NCI-H2171 treated with DMSO at 0.1 percent for 48 hours (cell line): ENCODE measurements at regions not wholly inside any gene's neighbourhood (a gene's known extent, or its start where the extent isn't known, plus 50 kb on each side); places are given as distances from the start of the nearest gene placed in this dataset.

Experiments used
- DNase-seq: peaks from one replicate; lab custom pipeline; 2025; lab: John Stamatoyannopoulos, UW

DNA sequence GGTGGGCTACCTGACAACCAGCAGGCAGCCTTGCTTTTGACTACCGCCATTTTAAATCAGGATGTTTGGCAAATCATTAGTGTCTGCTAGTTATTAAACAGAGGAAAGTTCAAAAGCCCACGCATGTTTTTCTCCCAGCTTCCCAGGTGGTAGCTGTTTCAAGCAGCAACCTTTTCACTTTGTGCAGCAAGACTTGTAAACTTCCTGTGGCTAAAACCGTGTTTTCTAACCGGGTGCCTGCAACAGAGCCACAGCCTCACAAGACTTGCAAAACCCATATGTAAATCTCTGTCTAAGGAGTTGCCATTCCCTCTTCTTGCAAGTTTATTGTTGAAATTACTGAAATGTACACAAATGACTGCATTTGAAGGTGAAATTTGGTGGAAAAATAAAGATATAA lies 633.1 kb downstream of the BCL11A start:
- no peak for DNase-seq

- no peak for DNase-seq
These were observed 633.9 kb downstream of the BCL11A start for GRCh38 chr2:59919579-59919978.

- DNase-seq: no peak
These were observed 641.4 kb downstream of the BCL11A start for GRCh38 chr2:59912042-59912441.

DNA sequence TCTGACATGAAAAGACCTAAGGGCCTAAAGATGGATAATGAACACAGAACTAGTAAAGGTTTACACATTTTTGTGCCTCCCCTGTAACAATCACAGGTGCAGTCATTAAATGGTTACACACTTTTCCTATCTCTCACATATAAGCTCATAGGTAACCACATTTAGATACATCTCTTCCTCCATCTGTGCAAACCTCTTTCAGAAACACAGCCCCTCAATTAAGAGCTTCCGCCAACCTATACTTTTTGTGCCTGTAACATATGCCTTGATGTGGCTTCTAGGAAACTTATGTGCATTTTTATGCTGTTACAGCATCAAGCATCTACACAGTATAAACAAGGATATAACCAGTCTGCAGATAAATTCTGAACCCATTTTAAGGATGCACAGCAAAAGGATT lies 643.3 kb downstream of the BCL11A start:
- DNase-seq: no peak

GRCh38 chr2:59909147-59909546 lies 644.3 kb downstream of the BCL11A start:
- no peak for DNase-seq

- DNase-seq: no peak
These were observed 647.7 kb downstream of the BCL11A start for GRCh38 chr2:59905731-59906130.

GRCh38 chr2:59903994-59904544 lies 649.4 kb downstream of the BCL11A start:
- DNase-seq: no peak

- DNase-seq: no peak
These were observed 652.6 kb downstream of the BCL11A start for GRCh38 chr2:59900728-59901452.

DNA sequence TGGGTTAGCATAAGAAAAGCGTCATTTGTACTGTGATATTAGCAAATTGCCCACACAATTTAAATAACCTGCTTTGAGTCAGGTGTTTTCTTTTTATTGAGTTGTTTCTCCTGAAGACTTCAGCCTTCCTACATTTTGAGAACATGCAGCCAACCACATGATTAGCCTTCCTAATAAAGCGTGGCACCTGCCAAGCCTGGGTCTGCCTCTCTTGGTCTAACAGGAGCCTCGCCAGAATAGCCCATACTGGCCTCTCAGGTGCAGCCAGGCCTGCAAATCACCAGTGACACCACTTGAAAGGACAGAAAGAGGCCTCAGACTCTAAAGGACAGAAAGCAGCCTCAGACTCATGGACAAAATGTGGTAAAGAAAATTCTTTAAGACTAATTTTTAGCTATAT lies 653.8 kb downstream of the BCL11A start:
- no peak for DNase-seq

DNA sequence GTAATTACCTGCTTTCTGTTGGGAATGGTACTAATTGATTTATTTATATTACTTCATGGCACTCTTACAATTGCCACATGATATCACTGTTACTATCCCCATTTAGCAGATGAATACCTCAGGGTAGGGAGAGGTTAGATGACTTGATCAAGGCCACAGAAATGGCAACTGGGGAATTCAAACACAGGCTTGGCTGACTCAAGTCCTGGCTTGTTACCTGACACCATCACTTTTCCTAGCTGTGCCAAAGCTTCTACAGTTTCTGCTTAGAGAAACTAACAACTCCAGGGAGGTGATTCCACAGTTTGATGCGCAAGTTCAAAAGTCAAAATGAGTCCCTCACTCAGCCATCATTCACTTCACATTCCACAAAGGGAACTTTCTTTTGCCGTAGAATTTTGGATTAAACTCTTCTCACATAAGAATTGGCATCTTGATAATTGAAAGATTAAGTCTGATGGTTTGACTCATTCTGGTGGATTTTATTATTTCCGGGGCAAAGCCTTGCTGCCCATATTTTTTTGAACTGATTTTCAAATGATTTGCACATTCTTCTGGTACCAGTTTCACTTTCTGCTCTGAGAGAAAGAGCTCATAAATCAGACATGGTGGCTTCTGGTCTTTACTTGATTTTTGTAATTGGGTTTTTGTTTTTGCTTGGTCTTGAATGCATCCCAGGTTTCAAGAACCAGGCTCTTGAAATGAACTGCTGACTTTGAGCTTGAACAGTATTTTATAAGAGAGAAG lies 656.8 kb downstream of the BCL11A start:
- DNase-seq: peak; percentile 33

DNA sequence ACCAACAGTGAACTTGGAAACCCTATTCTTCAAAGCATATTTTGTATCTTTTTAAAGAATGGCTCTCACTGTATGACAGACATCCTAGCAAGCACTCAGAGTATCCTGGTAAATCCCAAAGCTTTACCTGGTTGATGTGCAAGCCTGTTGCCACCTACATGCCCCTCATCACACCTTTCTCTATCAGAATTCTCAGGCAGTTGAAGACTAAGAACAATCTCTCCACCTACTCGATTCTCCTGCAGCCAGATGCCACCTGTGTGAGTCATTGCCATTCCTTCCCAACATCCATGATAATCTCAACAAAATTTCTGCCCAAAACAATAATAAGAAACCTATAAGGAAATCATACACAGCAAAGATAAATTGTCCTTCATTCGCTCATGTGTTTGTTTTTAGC lies 659.8 kb downstream of the BCL11A start:
- DNase-seq: no peak

- DNase-seq: no peak
These were observed 661.1 kb downstream of the BCL11A start for GRCh38 chr2:59892398-59892797.

- no peak for DNase-seq
These were observed 664.1 kb downstream of the BCL11A start for GRCh38 chr2:59889305-59889704.

DNA sequence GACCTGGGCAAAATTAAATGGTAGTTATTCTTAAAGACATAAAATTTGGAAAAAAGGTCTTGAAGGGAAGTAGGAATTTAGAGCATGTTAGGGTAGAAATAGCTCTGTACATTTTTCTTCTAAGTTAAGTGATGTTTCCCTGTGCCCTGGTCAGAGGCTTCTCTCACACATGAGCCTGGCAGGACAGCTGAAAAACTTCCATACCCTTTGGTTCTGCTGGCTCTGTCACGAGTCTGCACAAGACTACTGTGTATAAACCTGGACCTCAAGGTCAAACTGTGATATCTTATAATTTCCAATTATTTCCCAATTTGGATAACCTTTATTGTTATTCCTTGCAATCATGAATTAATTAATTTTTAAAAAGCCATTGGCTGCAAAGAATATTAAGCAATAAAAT lies 664.7 kb downstream of the BCL11A start:
- DNase-seq: no peak

DNA sequence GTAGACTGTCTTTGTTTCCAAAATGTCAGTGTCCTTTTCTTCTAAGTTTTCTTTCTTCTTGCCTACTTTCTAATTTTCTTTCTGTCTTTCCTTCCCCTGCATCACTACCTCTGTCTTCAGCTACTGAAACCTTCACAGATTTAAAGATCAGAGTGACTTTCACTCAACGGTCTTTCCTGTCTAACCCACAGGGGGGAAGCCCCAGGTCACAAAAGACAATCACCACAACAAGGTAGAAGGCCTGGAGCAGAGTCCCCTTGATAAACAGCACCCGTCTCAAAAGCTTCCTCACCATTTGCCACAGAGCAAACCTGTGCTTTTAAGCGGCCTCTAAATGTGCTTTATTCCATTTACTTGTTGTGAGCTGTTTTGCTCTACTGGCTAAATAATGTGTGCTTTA lies 665.4 kb downstream of the BCL11A start:
- no peak for DNase-seq

DNA sequence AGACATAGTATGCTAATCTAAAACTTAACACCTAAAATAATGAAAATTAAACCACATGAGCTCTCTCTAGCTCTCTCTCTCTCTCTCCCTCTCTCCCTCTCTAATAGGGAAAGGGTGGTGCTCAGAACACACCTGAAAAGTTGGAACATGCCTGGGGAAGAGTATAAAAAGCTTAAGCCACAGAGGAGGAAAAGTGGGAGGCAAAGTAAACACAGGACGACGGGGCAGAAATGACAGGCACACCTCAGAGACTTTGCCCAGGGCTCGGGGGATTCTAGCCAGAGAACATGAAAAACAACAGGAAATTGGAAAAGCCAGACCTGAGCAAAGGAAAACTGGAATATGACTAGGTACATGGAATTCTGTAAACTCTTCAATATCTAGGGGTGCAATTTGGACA lies 666.1 kb downstream of the BCL11A start:
- no peak for DNase-seq

- no peak for DNase-seq
These were observed 666.7 kb downstream of the BCL11A start for GRCh38 chr2:59886759-59887158.

DNA sequence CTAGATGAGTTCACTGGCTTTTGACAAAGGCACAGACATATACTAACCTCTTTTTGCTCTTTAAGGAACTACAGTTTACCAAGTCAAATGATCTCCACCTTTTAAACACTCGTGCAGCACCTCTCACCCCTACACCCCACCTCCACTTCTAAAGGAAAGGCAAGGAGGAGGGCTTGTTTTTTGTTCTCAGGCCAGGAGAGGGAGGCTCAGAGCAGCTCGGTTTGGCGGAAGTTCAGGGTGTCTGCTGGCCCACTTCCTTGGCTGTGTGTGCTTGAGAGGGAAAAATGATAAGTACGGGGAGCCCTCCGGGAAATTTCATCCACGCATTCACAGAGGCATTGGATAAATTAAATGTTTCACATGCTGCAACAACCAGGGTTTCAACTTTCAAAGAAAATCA lies 667.9 kb downstream of the BCL11A start:
- no peak for DNase-seq

DNA sequence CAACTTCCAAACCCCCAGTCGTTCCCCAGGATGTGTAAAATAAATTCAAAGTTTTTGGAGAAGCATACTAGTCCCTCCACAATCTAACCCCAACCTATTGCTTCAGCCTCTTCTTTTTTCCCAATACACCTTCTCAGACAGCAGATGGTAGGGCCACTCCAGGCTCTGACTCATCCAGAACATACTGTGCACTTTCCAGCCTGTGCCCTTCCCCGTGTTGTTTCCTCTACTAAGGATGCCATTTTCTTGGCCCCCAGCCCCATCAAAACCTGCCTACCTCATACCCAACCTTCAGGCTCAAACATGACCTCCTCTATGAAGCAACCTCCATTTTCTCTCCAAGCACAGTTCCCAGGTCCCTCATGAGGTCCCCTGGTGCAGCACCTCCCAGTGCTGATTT lies 669.3 kb downstream of the BCL11A start:
- peak; percentile 66 for DNase-seq

DNA sequence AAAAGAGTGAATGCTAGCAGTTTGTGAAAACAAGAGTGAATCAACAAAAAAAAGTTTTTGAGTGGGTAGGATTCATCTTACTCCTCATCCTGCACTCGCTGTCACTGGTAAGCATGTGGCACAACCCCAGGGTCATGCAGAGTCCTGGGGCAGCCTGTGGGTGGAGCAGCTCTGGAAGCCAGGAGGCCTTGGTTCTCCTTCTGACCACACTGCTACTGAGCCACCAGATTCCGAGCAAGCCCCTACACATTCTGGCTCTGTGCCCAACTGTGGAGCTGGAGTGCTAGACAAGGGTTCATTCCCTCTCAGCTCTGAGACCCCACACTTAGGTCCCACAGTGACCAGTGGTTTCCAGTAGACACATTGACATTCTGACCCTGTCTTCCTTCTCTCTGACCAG lies 670.6 kb downstream of the BCL11A start:
- peak; percentile 4 for DNase-seq

GRCh38 chr2:59882279-59882678 lies 671.2 kb downstream of the BCL11A start:
- DNase-seq: no peak

DNA sequence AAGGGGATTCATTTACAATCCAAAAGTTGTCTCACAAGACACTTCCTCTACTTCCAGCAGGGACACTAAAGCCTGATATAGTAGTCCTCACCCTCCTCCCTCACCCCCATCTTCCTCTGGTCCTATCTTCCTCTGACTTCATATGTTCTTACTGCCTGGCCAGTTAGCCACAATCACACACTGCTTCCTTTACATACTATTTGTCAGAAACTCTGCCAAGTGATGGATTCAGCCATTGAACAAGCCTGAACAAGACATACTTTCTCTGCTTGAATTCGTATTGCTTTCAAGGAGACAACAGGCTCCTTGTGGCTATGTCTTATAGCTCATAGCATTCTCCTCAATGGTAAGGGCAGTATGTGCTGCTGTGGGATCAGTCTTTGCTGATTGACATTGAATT lies 672.2 kb downstream of the BCL11A start:
- no peak for DNase-seq

- no peak for DNase-seq
These were observed 673.7 kb downstream of the BCL11A start for GRCh38 chr2:59879700-59880131.
